ENCODE measurements at regions not wholly inside any gene's neighbourhood (a gene's known extent, or its start where the extent isn't known, plus 50 kb on each side); places are given as distances from the start of the nearest gene placed in this dataset.

GRCh38 chr12:116456330-116457082 lies 102.7 kb upstream of the MAP1LC3B2 start:
- TF ChIP-seq, protein P1, sequence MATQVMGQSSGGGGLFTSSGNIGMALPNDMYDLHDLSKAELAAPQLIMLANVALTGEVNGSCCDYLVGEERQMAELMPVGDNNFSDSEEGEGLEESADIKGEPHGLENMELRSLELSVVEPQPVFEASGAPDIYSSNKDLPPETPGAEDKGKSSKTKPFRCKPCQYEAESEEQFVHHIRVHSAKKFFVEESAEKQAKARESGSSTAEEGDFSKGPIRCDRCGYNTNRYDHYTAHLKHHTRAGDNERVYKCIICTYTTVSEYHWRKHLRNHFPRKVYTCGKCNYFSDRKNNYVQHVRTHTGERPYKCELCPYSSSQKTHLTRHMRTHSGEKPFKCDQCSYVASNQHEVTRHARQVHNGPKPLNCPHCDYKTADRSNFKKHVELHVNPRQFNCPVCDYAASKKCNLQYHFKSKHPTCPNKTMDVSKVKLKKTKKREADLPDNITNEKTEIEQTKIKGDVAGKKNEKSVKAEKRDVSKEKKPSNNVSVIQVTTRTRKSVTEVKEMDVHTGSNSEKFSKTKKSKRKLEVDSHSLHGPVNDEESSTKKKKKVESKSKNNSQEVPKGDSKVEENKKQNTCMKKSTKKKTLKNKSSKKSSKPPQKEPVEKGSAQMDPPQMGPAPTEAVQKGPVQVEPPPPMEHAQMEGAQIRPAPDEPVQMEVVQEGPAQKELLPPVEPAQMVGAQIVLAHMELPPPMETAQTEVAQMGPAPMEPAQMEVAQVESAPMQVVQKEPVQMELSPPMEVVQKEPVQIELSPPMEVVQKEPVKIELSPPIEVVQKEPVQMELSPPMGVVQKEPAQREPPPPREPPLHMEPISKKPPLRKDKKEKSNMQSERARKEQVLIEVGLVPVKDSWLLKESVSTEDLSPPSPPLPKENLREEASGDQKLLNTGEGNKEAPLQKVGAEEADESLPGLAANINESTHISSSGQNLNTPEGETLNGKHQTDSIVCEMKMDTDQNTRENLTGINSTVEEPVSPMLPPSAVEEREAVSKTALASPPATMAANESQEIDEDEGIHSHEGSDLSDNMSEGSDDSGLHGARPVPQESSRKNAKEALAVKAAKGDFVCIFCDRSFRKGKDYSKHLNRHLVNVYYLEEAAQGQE (IDR thresholded peaks at IDR 0.05; ENCODE audit: insufficient read depth in 1 of 2, low read depth in 2 of 2, low read length in 2 of 2) = no peak
- TF ChIP-seq FOXP2 (optimal IDR thresholded peaks at IDR 0.05; ENCODE audit: borderline replicate concordance, extremely low read depth, extremely low read length, insufficient read depth) (no peak), POLR2AphosphoS5 (IDR thresholded peaks at IDR 0.05; ENCODE audit: low read depth, low read length) (no peak), SIN3A (IDR thresholded peaks at IDR 0.05; ENCODE audit: borderline replicate concordance, insufficient read depth, low read length) (no peak), TAF1 (IDR thresholded peaks at IDR 0.05; ENCODE audit: borderline replicate concordance, insufficient read depth, low read length) (no peak)

- TF ChIP-seq TAF1 (IDR thresholded peaks at IDR 0.05; ENCODE audit: borderline replicate concordance, insufficient read depth, low read length) = no peak
- TF ChIP-seq, protein P1 (IDR thresholded peaks at IDR 0.05; ENCODE audit: insufficient read depth in 1 of 2, low read depth in 2 of 2, low read length in 2 of 2) = no peak
- no peak for TF ChIP-seq SIN3A (IDR thresholded peaks at IDR 0.05; ENCODE audit: borderline replicate concordance, insufficient read depth, low read length)
- no peak for TF ChIP-seq FOXP2 (optimal IDR thresholded peaks at IDR 0.05; ENCODE audit: borderline replicate concordance, extremely low read depth, extremely low read length, insufficient read depth)
- TF ChIP-seq POLR2AphosphoS5 (IDR thresholded peaks at IDR 0.05; ENCODE audit: low read depth, low read length) = no peak
Observed at GRCh38 chr12:116458492-116458891, 100.7 kb upstream of the MAP1LC3B2 start.

GRCh38 chr12:116459011-116459875 lies 99.9 kb upstream of the MAP1LC3B2 start:
- TF ChIP-seq SIN3A (IDR thresholded peaks at IDR 0.05; ENCODE audit: borderline replicate concordance, insufficient read depth, low read length) = no peak
- TF ChIP-seq, protein P1 (IDR thresholded peaks at IDR 0.05; ENCODE audit: insufficient read depth in 1 of 2, low read depth in 2 of 2, low read length in 2 of 2) = no peak
- TF ChIP-seq FOXP2 (optimal IDR thresholded peaks at IDR 0.05; ENCODE audit: borderline replicate concordance, extremely low read depth, extremely low read length, insufficient read depth) = no peak
- TF ChIP-seq TAF1 (IDR thresholded peaks at IDR 0.05; ENCODE audit: borderline replicate concordance, insufficient read depth, low read length) = no peak
- TF ChIP-seq POLR2AphosphoS5 (IDR thresholded peaks at IDR 0.05; ENCODE audit: low read depth, low read length) = no peak

- TF ChIP-seq FOXP2 (optimal IDR thresholded peaks at IDR 0.05; ENCODE audit: borderline replicate concordance, extremely low read depth, extremely low read length, insufficient read depth) (no peak), TAF1 (IDR thresholded peaks at IDR 0.05; ENCODE audit: borderline replicate concordance, insufficient read depth, low read length) (no peak), POLR2AphosphoS5 (IDR thresholded peaks at IDR 0.05; ENCODE audit: low read depth, low read length) (no peak), SIN3A (IDR thresholded peaks at IDR 0.05; ENCODE audit: borderline replicate concordance, insufficient read depth, low read length) (no peak)
- TF ChIP-seq, protein P1 (IDR thresholded peaks at IDR 0.05; ENCODE audit: insufficient read depth in 1 of 2, low read depth in 2 of 2, low read length in 2 of 2) = no peak
Observed at GRCh38 chr12:116459916-116460663, 99.1 kb upstream of the MAP1LC3B2 start.

Measured in PFSK-1 (cell line).